ENCODE measurements at regions not wholly inside any gene's neighbourhood (a gene's known extent, or its start where the extent isn't known, plus 50 kb on each side); places are given as distances from the start of the nearest gene placed in this dataset.

GRCh38 chr2:120477831-120478481 lies 132.0 kb downstream of the INHBB start:
- no peak for DNase-seq (ENCODE audit: low spot score)
- TF ChIP-seq, protein P1, sequence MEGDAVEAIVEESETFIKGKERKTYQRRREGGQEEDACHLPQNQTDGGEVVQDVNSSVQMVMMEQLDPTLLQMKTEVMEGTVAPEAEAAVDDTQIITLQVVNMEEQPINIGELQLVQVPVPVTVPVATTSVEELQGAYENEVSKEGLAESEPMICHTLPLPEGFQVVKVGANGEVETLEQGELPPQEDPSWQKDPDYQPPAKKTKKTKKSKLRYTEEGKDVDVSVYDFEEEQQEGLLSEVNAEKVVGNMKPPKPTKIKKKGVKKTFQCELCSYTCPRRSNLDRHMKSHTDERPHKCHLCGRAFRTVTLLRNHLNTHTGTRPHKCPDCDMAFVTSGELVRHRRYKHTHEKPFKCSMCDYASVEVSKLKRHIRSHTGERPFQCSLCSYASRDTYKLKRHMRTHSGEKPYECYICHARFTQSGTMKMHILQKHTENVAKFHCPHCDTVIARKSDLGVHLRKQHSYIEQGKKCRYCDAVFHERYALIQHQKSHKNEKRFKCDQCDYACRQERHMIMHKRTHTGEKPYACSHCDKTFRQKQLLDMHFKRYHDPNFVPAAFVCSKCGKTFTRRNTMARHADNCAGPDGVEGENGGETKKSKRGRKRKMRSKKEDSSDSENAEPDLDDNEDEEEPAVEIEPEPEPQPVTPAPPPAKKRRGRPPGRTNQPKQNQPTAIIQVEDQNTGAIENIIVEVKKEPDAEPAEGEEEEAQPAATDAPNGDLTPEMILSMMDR (IDR thresholded peaks at IDR 0.05; ENCODE audit: borderline replicate concordance, control extremely low read depth, extremely low read depth, insufficient read depth, missing control alignments), result no peak
- in situ Hi-C loops (cut with MboI; ENCODE audit: low sequenced_read_pairs, unreplicated experiment), result no loop called here

DNA sequence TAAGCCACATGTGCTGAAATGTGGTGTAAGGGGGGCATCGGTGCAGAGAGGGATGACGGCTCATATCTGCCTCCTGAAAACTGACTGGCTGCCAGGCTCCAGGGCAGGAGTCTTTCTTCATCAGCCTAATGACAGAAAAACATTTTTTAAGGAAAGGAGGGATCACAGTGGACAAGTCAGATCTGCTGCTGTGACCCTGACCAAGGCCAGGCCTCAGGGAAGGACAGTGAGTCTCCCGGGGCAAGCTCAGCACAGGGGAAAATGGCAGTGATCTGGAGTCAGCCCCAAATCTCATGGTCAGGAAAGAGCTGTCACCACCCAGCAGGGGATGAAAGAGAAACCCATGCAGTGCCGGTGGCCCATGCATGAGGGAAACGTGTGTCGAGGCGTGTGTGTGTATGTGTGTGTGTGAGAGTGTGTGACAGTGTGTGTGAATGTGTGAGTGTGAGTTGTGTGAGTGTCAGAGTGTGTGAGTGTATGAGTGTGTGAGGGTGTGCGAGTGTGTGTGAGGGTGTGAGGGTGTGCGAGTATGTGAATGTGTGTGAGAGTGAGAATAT lies 134.5 kb downstream of the INHBB start:
- no peak for DNase-seq (ENCODE audit: low spot score)
- TF ChIP-seq, protein P1 (IDR thresholded peaks at IDR 0.05; ENCODE audit: borderline replicate concordance, control extremely low read depth, extremely low read depth, insufficient read depth, missing control alignments), result no peak
- in situ Hi-C loops (cut with MboI; ENCODE audit: low sequenced_read_pairs, unreplicated experiment), result no loop called here

DNA sequence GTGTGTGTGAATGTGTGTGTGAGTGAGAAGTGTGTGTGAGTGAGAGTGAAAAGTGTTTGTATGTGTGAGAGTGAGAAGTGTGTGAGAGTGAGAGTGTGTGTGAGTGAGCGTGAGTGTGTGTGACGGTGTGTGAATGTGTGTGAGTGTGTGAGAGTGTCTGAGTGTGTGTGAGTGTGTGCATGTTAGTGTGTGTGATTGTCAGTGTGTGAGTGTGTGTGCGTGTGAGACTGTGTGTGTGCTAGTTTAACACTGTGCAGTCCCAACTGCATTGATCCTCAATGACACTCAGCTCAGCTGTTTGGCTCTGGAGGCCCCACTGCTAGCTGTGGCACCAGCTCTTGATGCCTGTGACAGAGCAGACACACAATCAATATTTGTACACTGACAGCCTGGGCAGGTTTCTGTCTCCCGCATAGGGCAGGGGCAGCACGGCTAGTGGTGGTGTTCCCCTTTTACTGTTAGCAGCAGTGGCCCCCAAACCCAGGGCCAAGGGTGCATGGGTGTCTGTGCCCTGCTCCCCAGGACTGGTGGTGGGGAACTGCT lies 135.0 kb downstream of the INHBB start:
- TF ChIP-seq, protein P1 (IDR thresholded peaks at IDR 0.05; ENCODE audit: borderline replicate concordance, control extremely low read depth, extremely low read depth, insufficient read depth, missing control alignments), result no peak
- no peak for DNase-seq (ENCODE audit: low spot score)
- in situ Hi-C loops (cut with MboI; ENCODE audit: low sequenced_read_pairs, unreplicated experiment), result no loop called here

GRCh38 chr2:120481446-120482194 lies 135.7 kb downstream of the INHBB start:
- no peak for DNase-seq (ENCODE audit: low spot score)
- in situ Hi-C loops (cut with MboI; ENCODE audit: low sequenced_read_pairs, unreplicated experiment), result no loop called here
- TF ChIP-seq, protein P1 (IDR thresholded peaks at IDR 0.05; ENCODE audit: borderline replicate concordance, control extremely low read depth, extremely low read depth, insufficient read depth, missing control alignments), result no peak

GRCh38 chr2:120482334-120482733 lies 136.4 kb downstream of the INHBB start:
- in situ Hi-C loops (cut with MboI; ENCODE audit: low sequenced_read_pairs, unreplicated experiment), result no loop called here
- TF ChIP-seq, protein P1 (IDR thresholded peaks at IDR 0.05; ENCODE audit: borderline replicate concordance, control extremely low read depth, extremely low read depth, insufficient read depth, missing control alignments), result no peak
- DNase-seq (ENCODE audit: low spot score), result no peak

- TF ChIP-seq, protein P1 (IDR thresholded peaks at IDR 0.05; ENCODE audit: borderline replicate concordance, control extremely low read depth, extremely low read depth, insufficient read depth, missing control alignments), result no peak
- no peak for DNase-seq (ENCODE audit: low spot score)
- in situ Hi-C loops (cut with MboI; ENCODE audit: low sequenced_read_pairs, unreplicated experiment), result no loop called here
Measured at GRCh38 chr2:120483355-120483754, 137.4 kb downstream of the INHBB start.
